Right cardiac atrium (tissue), 5 donors: ENCODE measurements at regions not wholly inside any gene's neighbourhood (a gene's known extent, or its start where the extent isn't known, plus 50 kb on each side); places are given as distances from the start of the nearest gene placed in this dataset.

Source experiments
- ATAC-seq, 2 donors: fragments of 200-7000 bp; cut with Tn5 transposase; one replicate each; pipeline versions ENCODE4 v1.8.0 to v1.9.1; 2020; ENCODE audit warnings: moderate library complexity in 2 of 2, mild to moderate bottlenecking in 1 of 2
- DNase-seq, 3 donors: peaks; one replicate each; pipeline ENCODE4 v3.0.0-alpha.2; 2020
- H3K27ac ChIP-seq: one replicate; pipeline ENCODE4 v1.5.1; 2013; ENCODE audit warnings: mild to moderate bottlenecking, low read length, control low read depth, moderate library complexity
- H3K27me3 ChIP-seq: one replicate; pipeline ENCODE4 v1.6.1; 2013; ENCODE audit not compliant: control insufficient read depth, insufficient read depth
- H3K4me1 ChIP-seq: one replicate; pipeline ENCODE4 v1.6.1; 2013; ENCODE audit warnings: low read length; ENCODE audit not compliant: control insufficient read depth, insufficient read depth
- H3K4me3 ChIP-seq: one replicate; pipeline ENCODE4 v1.5.1; 2013; ENCODE audit warnings: low read length, control low read depth
- H3K9me3 ChIP-seq: one replicate; pipeline ENCODE4 v1.6.1; 2013; ENCODE audit warnings: low read length; ENCODE audit not compliant: control insufficient read depth
- WGBS: extraction: QIAGEN DNeasy Blood & Tissue Kit; methylation state at CpG from one replicate; pipeline ENCODE4 v1.1.7; 2013; 5-methylcytosine and 5-hydroxymethylcytosine counted together
- intact Hi-C, 4 donors: fragments of 100-400 bp; cut with DNase I; formaldehyde crosslinking; loops; one replicate each; pipeline versions ENCODE4 v1.11.0 to v1.14.0; 2022 to 2023
- donor health status: healthy with polysubstance abuse.
- donor health status: DM: no; HTN: yes; CAD: no.
- donor health status: DM: no; HTN: no; CAD: no.
- donor health status: DM: no; HTN: yes; CAD: no; lungs with severe emphysema.
- donor health status: DM: yes; HTN: yes; CAD: no.

- intact Hi-C loops: no loop called here
- no peak for DNase-seq
- no peak overlapping the region for H3K27ac ChIP-seq
- no peak overlapping the region for H3K4me3 ChIP-seq
- ATAC-seq: no peak
- 80% methylated on average over 3 of the region's 3 CpGs for WGBS
- no peaks in the 10 kb centered on the region for H3K27me3 ChIP-seq
- H3K4me1 ChIP-seq: no peaks in the 10 kb centered on the region
- H3K9me3 ChIP-seq: peaks cover 1% of the 10 kb centered on the region
Measured at GRCh38 chr11:70849031-70849430, 403.3 kb downstream of the SHANK2 start.

DNA sequence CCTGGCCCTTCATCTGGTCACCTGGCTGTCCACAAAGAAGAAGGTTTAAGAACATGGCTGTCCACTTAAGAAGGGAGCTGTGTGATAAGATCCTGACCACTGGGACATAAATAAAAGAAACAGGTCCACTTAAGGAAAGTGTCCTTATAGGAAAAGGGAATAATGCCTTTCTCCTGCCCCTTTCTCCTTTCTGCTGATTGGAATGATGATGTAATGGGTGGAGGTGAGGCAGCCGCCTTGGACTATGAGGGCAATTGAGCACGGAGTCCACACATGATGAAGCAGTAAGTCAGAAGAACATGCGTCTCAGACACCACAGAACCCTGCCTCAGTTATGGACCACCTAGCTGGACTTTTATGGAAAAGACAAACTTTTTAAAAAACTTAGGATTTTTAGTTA, 401.1 kb downstream of the SHANK2 start:
- ATAC-seq (no peak), DNase-seq (no peak)
- no peak overlapping the region for H3K4me3 ChIP-seq
- no peaks in the 10 kb centered on the region for H3K27me3 ChIP-seq
- H3K9me3 ChIP-seq: peaks cover 1% of the 10 kb centered on the region
- H3K27ac ChIP-seq: no peak overlapping the region
- H3K4me1 ChIP-seq: no peaks in the 10 kb centered on the region
- WGBS: 93% methylated on average over 3 of the region's 3 CpGs
- intact Hi-C loops: no loop called here

DNA sequence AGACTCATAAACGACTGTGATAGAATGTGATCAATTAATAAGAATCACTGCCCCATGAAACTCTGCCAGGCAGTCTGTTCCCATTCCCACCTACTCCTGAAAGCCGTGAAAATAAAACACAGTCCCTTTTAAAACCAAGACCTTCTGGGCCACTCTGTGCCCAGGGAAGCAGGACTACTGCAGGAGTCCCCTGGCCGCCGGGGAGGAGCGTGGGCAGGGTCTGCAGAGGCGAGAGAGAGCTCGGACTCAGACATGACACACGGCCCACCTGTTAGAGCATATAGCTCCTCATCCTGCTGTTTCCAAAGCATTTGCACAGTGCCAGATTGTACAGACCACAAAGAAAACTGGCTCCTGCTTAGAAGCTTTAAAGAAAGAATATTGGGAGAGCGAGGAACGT, 400.5 kb downstream of the SHANK2 start:
- H3K27me3 ChIP-seq: no peaks in the 10 kb centered on the region
- 89% methylated on average over 10 of the region's 10 CpGs for WGBS

DNA sequence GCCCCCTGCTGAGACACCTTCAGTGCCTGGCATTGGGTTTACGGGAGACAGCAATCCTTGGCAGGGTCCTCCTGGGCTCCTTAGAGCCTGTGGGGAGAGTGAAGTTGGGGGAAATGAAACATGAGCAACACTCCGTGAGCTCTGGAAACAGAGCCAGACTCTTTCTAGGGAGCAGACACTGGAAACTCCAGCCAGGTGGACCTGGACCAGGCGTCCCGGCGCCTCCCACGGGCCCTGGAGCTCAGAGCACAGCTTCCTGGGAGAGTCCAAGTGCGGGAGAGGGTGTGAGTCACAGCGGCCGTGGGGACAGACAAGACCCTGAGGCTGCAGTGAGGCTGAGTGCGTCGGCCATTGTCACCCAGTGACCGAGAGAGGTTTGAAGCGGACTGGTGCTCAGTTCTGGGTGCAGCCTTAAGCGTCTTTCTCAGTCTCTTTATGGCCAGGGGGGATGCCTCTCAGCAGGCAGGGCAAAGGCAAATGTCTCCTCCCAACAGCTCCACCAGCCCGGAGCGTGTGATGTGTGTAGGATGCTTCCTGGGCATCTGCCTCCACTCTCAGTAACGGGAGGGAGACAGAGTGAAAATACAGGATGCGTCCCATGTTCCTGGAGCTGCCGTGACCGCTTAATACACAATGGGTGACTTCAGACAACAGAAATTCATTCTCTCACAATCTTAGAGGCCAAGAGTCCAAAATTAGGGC, 399.2 kb downstream of the SHANK2 start:
- Histone ChIP-seq H3K4me1 (no peaks in the 10 kb centered on the region), H3K4me3 (no peak overlapping the region), H3K27me3 (no peaks in the 10 kb centered on the region), H3K9me3 (peaks cover 1% of the 10 kb centered on the region), H3K27ac (no peak overlapping the region)
- intact Hi-C loops: no loop called here
- WGBS: 60% methylated on average over 20 of the region's 20 CpGs
- DNase-seq (no peak), ATAC-seq (no peak)

More for the DNA sequence above, 400.5 kb downstream of the SHANK2 start:
- Histone ChIP-seq H3K9me3 (peaks cover 1% of the 10 kb centered on the region), H3K4me1 (no peaks in the 10 kb centered on the region), H3K27ac (no peak overlapping the region), H3K4me3 (no peak overlapping the region)
- intact Hi-C loops: no loop called here
- DNase-seq: no peak
- ATAC-seq: no peak

DNA sequence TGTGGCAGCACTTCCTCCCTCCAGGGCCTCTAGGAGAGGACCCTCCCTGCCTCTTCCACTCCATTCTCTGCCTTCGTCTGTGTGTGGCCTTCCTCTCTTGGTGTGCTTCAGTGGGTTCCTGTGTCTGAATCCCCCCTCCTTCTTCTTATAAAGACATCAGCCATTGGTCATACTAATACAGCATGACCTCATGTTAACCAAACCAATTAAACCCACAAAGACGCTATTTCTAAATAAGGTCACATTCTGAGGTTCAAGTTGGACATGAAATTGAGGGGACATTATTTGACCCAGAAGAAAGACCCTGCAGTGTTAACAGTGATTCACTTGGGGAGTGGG, 398.6 kb downstream of the SHANK2 start:
- no peak for ATAC-seq
- no peaks in the 10 kb centered on the region for H3K4me1 ChIP-seq
- H3K9me3 ChIP-seq: peaks cover 1% of the 10 kb centered on the region
- 62% methylated on average over 2 of the region's 2 CpGs for WGBS
- H3K27me3 ChIP-seq: no peaks in the 10 kb centered on the region
- H3K27ac ChIP-seq: no peak overlapping the region
- no peak overlapping the region for H3K4me3 ChIP-seq
- no peak for DNase-seq
- intact Hi-C loops: no loop called here

DNA sequence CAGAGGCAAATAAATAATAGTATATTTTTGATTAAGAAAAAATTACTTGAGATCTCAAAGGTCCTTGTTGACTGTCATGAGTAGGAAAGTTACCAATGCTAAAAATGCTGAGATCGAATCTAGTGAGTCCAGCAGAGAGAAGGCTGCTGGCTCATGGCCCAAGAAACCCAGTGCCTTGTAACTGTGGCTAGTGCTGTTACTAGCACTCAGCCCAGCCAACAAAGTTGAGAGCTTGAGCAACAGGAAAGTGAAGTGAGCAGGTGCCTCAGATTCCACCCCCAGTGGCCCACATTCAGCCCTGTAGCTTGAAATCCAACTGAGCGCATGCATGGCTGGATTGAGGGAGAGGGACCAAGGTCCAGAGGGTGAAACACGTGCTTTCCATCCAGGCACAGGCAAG, 398.2 kb downstream of the SHANK2 start:
- no peaks in the 10 kb centered on the region for H3K27me3 ChIP-seq
- H3K27ac ChIP-seq: no peak overlapping the region
- no peak for ATAC-seq
- no peak overlapping the region for H3K4me3 ChIP-seq
- DNase-seq: no peak
- WGBS: 85% methylated on average over 3 of the region's 3 CpGs
- H3K4me1 ChIP-seq: no peaks in the 10 kb centered on the region
- intact Hi-C loops: no loop called here
- H3K9me3 ChIP-seq: peaks cover 1% of the 10 kb centered on the region

DNA sequence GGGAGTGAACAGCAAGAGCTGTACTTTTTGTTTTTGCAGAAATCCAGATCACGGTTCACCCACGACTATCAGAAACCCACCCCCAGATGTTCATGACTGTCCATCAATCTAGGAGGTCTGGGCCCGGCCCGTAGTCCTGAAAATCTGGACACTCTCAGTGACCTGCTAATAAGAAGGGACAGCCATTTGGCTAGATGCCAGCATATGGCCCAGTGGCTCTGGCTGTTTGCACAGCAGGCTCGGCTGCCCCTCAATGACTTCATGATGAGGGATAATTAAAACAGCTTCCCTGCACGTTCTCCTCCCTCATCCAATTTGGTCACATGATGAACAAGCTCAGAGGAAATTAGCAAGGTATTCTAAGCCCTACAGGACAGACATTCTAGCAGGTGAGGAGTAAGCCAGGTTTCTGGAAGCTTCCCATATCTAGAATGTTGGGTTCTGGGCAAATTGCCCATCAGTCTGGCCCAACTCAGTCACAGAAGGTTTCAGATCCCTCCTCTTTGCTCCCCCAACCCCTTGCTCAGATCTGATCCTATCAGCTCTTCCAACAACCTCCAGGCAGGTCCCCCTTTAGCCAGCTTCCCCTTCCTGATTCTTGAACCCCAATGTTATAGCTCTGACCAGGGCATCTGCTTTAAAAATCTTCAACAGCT, 397.3 kb downstream of the SHANK2 start:
- ATAC-seq (no peak), DNase-seq (no peak)
- Histone ChIP-seq H3K4me3 (no peak overlapping the region), H3K27me3 (no peaks in the 10 kb centered on the region), H3K27ac (no peak overlapping the region), H3K4me1 (no peaks in the 10 kb centered on the region), H3K9me3 (no peaks in the 10 kb centered on the region)
- WGBS: 35% methylated on average over 6 of the region's 6 CpGs
- intact Hi-C loops: no loop called here

DNA sequence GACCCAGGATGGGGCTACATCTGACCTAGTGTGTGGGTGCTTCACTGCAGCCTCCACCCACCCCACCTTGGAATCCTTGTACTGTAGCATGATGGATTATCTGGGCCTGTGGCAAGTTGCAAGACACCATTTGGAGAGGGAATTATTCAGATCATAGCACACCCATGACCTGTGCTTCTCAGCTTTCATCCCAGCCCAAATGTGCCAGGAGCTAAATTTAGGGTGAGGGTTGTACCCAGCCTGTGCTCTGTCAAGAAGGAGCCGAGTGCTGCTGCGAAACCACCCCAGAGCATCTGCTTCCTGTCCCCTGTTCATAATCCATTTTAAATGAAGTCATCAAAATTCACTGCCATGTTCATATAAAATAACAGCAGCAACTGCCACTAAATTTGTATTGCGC, 394.5 kb downstream of the SHANK2 start:
- intact Hi-C loops: no loop called here

GRCh38 chr11:70859180-70859579, 393.2 kb downstream of the SHANK2 start:
- DNase-seq: no peak
- 93% methylated on average over 4 of the region's 4 CpGs for WGBS
- H3K27ac ChIP-seq: no peak overlapping the region
- H3K4me3 ChIP-seq: no peak overlapping the region
- intact Hi-C loops: no loop called here
- H3K27me3 ChIP-seq: no peaks in the 10 kb centered on the region
- no peaks in the 10 kb centered on the region for H3K4me1 ChIP-seq
- no peak for ATAC-seq
- no peaks in the 10 kb centered on the region for H3K9me3 ChIP-seq

More for the DNA sequence above, 394.5 kb downstream of the SHANK2 start:
- no peaks in the 10 kb centered on the region for H3K27me3 ChIP-seq
- H3K9me3 ChIP-seq: no peaks in the 10 kb centered on the region
- H3K4me3 ChIP-seq: no peak overlapping the region
- no peaks in the 10 kb centered on the region for H3K4me1 ChIP-seq
- DNase-seq (no peak), ATAC-seq (no peak)
- WGBS: 82% methylated on average over 3 of the region's 3 CpGs
- H3K27ac ChIP-seq: no peak overlapping the region

GRCh38 chr11:70860888-70861287, 391.5 kb downstream of the SHANK2 start:
- H3K4me3 ChIP-seq: no peak overlapping the region
- H3K27ac ChIP-seq: no peak overlapping the region
- no peaks in the 10 kb centered on the region for H3K9me3 ChIP-seq
- ATAC-seq: no peak
- DNase-seq: no peak
- no peaks in the 10 kb centered on the region for H3K27me3 ChIP-seq
- H3K4me1 ChIP-seq: no peaks in the 10 kb centered on the region
- WGBS: 35% methylated on average over 7 of the region's 7 CpGs
- intact Hi-C loops: no loop called here

DNA sequence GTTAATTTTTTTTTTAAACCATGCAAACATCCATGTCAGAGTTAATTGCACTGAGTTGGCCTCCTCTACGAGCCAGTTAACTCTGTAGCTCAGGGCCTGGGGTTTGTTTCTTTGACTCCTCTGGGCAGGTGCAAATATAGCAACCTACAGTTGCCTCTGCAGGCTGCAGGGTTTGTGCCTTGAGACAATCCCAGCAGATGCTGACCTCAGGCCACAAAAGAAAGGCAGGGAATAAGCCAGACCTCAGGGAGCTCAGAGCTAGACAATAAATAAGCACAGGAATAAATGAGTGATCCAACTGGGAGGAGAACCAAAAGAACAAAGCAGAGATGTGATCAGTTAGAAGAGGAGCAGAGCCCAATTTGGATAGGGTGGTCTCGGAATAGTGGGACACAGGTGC, 390.8 kb downstream of the SHANK2 start:
- no peaks in the 10 kb centered on the region for H3K27me3 ChIP-seq
- WGBS: 52% methylated on average over 2 of the region's 2 CpGs
- intact Hi-C loops: no loop called here

DNA sequence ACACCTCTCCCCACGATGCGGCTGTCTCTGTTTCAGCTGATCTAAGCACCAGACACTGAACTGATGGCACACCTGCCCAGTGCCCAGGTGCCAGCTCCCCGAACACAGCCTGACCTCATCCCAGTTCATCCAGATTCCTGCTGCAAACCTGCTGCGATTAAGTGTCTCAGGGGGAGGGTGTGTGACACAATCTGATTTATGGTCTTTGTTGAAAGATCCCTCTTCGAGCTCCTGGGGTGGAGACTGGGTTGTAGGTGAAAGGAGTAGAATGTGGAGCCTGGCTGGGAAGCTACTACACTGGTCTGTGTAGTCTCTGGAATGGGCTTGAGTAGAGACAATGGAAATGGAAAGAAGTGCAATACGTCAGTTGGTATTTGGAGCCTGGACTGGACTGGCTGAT, 390.3 kb downstream of the SHANK2 start:
- no peaks in the 10 kb centered on the region for H3K4me1 ChIP-seq
- DNase-seq (no peak), ATAC-seq (no peak)
- H3K27ac ChIP-seq: no peak overlapping the region
- no peaks in the 10 kb centered on the region for H3K9me3 ChIP-seq
- WGBS: 78% methylated on average over 6 of the region's 6 CpGs
- intact Hi-C loops: no loop called here
- no peak overlapping the region for H3K4me3 ChIP-seq
- H3K27me3 ChIP-seq: no peaks in the 10 kb centered on the region

More for the DNA sequence above, 390.8 kb downstream of the SHANK2 start:
- Histone ChIP-seq H3K27ac (no peak overlapping the region), H3K9me3 (no peaks in the 10 kb centered on the region), H3K4me1 (no peaks in the 10 kb centered on the region), H3K4me3 (no peak overlapping the region)
- DNase-seq: no peak
- ATAC-seq: no peak
